HG03575 (cell line): ENCODE measurements at regions not wholly inside any gene's neighbourhood (a gene's known extent, or its start where the extent isn't known, plus 50 kb on each side); places are given as distances from the start of the nearest gene placed in this dataset.
A peak's percentile ranks its signal among the peaks of the same experiment; 100 is the strongest.
"Not testable (repeated sequence)": the region's sequence is repeated elsewhere in the genome, so short reads cannot be mapped to it uniquely, and the experiment has no call there.

Experiments used
- ATAC-seq: cut with Tn5 transposase; IDR thresholded peaks from one replicate; pipeline ENCODE4 v1.9.1; 2021; ENCODE audit not compliant: unreplicated experiment, insufficient number of reproducible peaks, low FRiP score; ENCODE audit errors: extremely low read depth

DNA sequence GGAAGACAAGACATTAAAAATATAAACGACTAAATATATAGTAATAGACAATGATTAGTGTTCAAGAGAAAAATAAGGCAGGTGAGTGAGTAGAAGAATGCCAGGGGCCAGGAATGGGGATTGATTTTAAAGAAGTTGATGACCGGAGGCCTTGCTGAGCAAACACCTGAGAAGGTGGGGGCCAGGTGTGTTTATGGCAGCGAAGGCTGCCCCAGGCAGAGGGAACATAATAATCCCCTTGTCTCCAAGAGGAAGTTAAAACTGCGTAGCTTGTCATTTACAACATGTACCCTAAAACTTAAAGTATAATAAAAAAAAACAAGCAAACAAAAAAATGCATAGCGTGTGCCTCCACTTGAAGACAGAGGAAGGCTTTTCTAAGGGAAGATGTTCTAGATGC is 220.3 kb downstream of the URB2 start:
- no peak for ATAC-seq

GRCh38 chr1:229848752-229849677 is 218.0 kb upstream of the GALNT2 start:
- ATAC-seq, result no peak

- no peak for ATAC-seq
Observed at GRCh38 chr1:229851511-229851910, 215.5 kb upstream of the GALNT2 start.

GRCh38 chr1:229853751-229854150 is 213.3 kb upstream of the GALNT2 start:
- no peak for ATAC-seq

DNA sequence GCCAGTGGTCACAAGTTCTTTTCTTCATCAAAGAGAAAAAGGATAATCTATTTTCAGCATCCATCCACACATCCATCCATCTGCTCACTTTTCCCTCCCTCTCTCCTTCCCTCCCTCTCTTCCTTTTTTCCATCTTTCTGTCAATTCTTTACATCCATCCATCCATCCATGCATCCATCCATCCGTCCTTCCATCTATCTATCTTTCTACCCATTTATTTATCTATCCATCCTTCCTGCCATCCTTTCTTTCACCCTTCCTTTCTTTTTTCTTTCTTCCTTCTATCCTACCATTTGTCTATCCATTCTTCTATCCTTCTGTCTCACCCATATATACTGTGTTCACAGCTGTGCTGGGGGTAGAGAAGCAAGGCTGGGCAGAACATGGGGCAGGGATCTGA is 212.4 kb upstream of the GALNT2 start:
- no peak for ATAC-seq

DNA sequence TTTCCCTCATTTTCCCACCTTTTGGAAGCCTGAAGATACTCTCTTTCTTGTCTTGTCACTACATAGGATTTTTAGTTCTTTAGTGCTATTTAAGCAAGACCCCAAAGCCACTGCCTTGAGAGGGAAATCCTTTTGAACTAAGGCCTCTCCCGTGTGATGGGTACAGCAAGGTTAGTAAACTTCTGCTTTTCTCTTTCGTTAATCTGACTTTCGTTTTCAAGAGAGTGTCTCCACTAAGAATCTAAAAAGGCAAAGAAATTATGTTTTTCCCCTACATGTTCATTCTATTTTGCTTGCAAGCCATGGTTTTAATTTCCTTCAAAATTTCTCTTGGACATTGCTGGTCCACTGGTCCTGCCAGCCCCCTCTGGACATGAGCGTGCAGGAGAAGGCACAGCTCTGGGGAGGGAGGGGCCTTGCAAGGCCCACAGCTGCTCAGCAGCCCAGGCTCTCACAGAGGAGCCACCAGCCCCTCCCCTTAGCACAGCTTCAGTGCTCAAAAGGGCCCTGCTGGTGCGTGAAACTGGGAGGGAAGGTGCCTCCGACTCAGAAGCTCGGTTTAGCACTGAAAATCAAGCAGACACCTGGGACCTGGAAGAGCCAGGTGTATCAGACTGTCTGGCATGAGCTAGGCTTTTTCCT is 210.9 kb upstream of the GALNT2 start:
- peak; percentile 86 for ATAC-seq

GRCh38 chr1:229857585-229857984 is 209.5 kb upstream of the GALNT2 start:
- ATAC-seq, result no peak

DNA sequence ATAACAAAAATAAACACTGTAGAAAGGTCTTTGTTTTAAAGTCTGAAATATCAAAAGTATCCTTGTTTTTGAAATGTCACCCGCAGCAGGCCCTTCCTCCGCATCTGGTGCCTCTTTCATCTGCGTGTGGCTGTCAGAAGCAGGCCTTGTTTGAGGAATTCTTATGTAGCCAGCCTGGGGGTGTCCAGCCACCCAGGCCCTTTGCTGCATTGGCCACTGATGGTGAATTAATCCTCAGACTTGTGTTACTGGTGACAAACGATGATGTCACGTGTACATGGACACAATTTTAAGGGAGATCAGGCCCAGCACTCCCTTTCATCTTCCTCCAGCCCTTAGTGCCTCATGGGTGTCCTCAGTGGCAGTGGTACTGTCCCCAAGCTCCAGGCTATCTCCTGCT is 208.0 kb upstream of the GALNT2 start:
- no peak for ATAC-seq

DNA sequence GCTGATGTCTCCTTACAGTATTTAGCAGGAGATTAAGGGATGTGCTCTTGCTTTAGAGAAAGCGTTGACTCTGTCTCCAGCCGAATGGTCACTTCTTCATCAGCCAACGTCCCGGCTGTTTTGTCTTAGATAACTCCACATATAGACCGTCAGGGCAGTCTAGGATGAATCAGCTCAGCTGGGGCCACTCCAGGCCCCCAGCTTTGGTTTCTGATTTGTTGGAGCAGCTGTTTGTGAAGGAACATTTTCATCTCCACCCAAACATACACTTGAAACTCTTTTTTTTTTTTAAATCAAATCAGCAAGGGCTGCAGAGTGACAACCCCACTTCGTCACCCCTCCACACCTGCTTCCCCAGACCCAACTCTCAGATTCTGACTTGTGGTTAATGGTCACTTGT is 206.1 kb upstream of the GALNT2 start:
- no peak for ATAC-seq

GRCh38 chr1:229862017-229862774 is 204.8 kb upstream of the GALNT2 start:
- ATAC-seq, result no peak

GRCh38 chr1:229863651-229864545 is 203.1 kb upstream of the GALNT2 start:
- ATAC-seq, result no peak

GRCh38 chr1:229864686-229865230 is 202.3 kb upstream of the GALNT2 start:
- no peak for ATAC-seq

DNA sequence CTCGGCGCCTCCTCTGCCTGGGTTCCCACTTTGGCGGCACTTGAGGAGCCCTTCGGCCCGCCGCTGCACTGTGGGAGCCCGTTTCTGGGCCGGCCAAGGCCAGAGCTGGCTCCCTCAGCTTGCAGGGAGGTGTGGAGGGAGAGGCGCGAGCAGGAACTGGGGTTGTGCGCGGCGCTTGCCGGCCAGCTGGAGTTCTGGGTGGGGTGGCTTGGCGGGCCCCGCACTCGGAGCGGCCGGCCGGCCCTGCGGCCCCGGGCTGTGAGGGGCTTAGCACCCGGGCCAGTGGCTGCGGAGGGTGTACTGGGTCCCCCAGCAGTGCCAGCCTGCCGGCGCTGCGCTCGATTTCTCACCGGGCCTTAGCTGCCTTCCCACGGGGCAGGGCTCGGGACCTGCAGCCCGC is 201.7 kb upstream of the GALNT2 start:
- ATAC-seq, result not testable (repeated sequence)

DNA sequence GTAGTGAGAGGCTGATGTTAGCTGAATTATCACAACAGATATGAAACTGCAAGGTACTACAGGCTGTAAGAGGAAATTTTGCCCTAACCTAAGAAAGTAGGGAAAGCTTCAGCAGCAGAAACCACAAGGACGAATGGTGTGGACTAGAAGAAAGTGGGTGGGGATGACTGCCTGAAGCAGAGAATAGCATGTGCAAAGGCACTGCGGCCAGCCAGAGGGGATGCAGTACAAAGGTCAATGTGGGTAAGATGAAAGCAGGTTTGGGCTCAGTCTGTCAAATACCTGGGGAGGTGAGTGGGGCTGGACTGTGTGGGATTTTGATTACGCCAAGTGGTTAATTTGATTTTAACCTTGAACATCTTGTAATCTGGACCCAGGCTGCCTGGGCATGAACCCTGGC is 199.3 kb upstream of the GALNT2 start:
- ATAC-seq, result no peak

DNA sequence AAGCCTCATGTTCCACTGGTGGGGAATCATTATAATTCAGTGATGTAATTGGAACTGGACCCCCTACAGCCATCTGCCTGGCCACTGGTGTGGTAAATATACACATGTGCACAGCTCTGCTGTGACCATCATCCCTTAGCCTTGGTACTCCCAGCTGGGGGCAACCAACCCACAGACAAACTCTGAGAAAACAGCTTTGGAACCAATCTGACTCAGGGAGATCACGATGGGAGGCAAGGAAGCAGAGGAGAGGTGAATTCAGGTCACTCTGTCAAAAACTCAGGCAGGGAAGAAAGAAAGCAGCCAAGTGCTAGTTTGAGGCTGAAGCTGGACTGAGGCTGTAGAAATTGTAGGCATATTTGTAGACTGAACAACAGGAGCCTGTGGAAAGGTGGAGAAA is 197.8 kb upstream of the GALNT2 start:
- no peak for ATAC-seq

DNA sequence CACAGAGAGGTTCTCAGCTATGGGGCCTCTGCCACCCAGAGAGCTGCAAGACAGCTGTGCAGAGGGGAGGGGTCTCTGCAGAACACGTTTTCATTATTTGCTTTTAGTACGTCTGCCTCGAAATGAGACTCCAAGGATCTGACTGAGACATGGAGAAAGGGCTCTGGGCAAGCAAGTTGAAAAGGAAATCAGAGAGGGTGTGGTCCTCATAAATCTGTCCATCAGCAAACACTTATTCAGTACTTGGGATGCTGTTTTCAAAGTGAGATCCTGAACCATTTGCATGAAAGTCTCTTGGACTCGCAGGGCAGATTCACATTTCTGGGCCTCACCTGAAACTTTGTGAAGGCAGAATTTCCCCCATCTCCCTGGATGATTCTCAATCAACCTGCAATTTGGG is 197.4 kb upstream of the GALNT2 start:
- ATAC-seq, result no peak

GRCh38 chr1:229870381-229870780 is 196.7 kb upstream of the GALNT2 start:
- no peak for ATAC-seq

GRCh38 chr1:229871078-229871676 is 195.9 kb upstream of the GALNT2 start:
- ATAC-seq, result no peak
